ACHN (cell line): ENCODE measurements at regions not wholly inside any gene's neighbourhood (a gene's known extent, or its start where the extent isn't known, plus 50 kb on each side); places are given as distances from the start of the nearest gene placed in this dataset.

Experiments used
- DNase-seq: peaks from one replicate; pipeline ENCODE4 v3.0.0-alpha.2; 2015
- in situ Hi-C: cut with HindIII; loops from 2 replicates; pipeline ENCODE4 v1.10.0; 2017; ENCODE audit warnings: low sequenced_read_pairs, low pct_ligation_motif_present, low pct_unique_long_range_greater_than_20kb

DNA sequence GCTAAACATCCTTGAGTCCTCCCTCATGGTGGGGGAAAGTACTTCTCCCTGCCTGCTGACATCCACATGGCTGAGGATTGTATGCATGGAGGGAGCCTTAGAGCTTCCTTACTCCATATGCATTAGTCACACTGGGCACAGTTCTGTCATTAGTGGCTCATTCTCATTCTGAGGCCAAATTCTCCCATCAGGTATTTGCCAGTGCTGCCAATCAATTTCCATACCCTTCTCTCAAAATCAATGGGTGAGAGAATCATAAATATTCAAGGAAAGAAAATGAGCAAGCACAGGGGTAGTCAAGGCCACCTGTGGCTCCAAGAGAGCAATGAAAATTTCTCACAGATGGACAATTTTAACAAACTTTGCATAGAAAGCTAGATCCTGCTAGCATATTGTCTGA lies 422.6 kb upstream of the SETBP1 start:
- in situ Hi-C loops, result no loop called here
- DNase-seq, result no peak

DNA sequence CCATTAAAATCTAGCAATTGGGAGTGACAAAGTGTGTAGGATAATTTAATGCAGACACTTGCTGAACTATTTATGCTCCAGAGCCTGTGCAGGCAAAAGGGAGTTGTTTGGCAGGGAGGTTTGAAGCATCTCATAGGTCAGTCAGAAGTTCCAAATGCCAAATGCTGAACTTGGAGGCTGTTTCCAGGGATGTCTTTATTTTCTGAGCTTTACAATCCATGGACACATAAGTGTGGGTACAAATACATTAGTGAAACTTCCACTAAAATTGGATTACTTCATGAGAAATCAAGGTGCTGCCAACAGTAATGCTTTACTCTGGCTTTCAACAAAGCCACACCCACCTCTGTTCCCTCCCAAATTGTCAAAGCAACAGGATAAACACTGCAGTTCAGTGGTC lies 422.1 kb upstream of the SETBP1 start:
- DNase-seq, result no peak
- in situ Hi-C loops, result no loop called here

DNA sequence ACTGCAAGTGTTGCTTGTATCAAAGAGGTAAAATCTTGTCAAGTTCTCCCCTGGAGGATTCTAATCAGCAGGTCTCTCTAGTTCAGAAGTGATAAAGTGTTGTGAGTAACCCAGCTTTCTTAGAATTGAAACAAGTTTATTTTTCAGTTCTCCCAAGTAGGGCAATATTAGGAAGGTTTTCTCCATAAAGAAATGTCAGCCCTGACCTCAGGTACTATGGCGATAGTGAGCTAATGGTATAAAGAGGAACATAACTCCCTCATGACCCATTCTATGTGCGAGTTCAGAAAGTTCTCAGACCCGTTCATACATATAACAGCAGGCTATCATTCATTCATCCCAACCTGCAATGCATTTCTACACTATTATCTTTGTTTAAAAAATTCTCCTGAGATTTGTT lies 421.1 kb upstream of the SETBP1 start:
- in situ Hi-C loops, result no loop called here
- DNase-seq, result no peak

DNA sequence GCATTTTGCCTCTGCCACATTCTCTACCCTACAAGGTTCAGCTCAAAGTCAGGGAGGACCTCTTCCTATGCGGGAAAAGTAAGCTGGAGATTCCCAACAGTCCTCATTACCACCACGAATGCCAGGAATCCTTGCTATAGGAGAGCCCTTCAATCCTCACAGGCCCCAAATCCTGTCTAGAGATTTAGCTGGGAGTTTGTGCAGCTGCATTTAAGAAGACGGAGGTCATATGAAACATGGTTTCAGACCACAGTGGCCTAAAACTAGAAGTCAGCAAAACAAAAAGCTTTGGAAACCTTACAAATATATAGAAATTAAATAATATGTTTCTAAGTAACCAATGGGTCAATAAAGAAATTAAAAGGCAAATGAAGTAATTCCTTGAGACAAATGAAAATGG lies 415.3 kb upstream of the SETBP1 start:
- in situ Hi-C loops, result no loop called here
- no peak for DNase-seq

DNA sequence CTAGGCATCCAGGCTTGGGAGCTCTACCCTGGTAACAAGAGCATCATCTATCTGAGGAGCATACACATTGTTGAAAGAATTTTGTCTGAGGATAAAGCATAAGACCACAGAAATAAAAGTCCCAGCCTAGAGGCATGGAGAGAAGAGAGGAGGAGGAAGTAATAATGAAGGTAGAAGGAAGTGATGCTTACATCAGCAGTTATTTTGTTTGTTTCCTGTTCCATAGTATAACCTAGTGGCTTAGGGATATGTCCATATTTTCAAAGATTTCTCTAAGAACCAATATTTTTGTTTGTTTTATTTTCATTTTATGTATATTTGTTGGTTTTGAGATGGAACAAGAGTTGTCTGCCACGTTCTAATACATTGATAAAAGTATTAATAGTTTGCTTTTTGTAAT lies 407.4 kb upstream of the SETBP1 start:
- no peak for DNase-seq
- in situ Hi-C loops, result no loop called here

DNA sequence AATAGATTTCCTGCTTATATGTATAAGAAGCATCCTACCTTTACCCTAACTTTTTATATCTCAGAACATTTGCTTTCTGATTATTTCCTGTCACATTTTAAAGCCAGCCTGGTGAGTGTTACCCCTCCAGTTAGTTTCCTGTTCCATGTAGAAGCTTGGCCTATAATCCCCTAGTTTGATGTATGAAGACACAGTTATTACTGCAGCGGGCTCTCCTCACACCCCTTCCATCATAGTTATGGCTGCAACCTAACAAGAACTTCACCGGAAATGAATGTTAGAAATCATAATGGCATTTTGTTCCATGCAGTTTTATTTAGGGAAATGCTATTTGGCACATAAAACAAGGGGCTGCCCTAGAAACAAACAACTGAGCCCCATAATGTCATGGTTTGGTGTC lies 400.2 kb upstream of the SETBP1 start:
- in situ Hi-C loops, result no loop called here

DNA sequence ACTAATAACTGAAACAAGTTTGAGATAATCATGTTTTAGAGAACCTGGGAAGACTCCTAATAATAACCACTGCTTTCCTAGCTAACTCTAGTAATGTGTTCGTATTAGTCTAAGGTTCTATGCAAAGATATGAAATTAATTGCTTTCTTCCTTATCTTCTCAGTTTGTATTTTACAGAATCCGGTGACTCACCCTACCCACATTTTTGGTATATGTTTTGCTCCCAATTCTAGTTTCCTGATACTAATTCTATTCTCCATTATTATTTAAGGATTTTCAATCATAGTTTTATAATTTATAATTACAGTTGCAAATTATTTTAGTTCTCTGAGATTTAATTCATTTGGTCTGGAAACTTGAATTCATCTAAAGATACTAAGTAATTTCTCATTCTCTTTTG lies 394.6 kb upstream of the SETBP1 start:
- in situ Hi-C loops, result no loop called here
- no peak for DNase-seq

More for the DNA sequence above, 400.2 kb upstream of the SETBP1 start:
- DNase-seq, result no peak

DNA sequence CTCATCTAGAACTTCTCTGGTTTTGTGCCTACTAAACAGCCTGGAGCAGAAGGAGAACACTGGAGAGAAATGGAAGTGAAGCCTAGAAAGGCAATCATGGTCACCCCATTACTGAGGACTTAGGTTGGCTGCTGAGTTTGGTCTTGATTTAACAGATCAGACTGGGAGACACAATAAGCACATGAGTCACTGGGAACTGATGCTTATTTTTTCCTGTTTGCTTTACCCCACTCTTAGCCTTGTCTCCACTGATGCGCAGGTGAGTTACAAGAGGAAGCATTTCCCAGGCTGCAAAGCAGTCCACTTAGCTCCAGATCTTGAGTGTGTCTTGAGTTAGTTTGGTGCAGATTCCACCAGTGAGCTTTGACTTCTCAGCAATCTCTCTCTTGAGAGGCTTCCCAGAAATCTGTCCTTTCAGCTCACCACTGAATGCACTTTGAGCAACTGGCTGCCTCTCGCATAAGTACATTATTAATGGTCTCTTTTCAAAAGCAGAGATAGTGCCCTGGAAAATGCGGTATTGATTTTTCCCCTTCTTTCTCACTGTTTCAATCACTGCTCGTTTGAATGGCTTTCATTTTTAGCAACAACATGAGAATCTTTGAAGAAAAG lies 390.2 kb upstream of the SETBP1 start:
- no peak for DNase-seq

DNA sequence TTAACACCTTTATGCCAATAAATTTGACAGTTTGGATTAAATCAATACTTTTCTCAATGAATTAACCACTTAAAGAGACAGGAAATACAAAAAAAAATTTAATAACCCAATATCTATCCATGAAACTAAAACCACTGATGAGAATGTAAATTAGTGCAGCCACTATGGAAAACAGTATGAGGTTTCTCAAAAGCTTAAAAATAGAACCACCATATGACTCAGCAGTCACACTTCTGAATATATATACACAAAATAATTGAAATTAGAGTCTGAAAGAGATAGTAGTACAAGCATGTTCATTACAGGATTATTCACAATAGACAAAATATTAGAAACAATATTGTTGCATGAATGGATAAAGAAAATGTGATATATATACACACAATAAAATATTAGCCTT lies 382.1 kb upstream of the SETBP1 start:
- in situ Hi-C loops, result no loop called here
- no peak for DNase-seq

More for the DNA sequence above, 390.2 kb upstream of the SETBP1 start:
- in situ Hi-C loops, result no loop called here

DNA sequence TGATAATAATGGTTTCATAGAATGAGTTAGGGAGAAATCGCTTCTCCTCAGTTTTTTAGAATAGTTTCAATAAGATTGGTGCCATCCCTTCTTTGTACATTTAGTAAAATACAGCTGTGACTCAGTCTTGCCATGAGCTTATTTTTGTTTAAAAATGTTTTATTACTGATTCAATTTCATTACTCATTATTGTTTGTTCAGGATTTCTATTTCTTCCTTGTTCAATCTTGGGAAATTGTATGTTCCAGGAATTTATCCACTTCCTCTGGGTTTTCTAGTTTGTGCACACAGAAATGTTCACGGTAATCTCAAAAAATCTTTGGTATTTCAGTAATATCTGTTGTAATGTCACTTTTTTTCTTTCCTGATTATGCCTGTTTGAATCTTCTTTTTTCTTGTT lies 371.5 kb upstream of the SETBP1 start:
- in situ Hi-C loops, result no loop called here
- no peak for DNase-seq

DNA sequence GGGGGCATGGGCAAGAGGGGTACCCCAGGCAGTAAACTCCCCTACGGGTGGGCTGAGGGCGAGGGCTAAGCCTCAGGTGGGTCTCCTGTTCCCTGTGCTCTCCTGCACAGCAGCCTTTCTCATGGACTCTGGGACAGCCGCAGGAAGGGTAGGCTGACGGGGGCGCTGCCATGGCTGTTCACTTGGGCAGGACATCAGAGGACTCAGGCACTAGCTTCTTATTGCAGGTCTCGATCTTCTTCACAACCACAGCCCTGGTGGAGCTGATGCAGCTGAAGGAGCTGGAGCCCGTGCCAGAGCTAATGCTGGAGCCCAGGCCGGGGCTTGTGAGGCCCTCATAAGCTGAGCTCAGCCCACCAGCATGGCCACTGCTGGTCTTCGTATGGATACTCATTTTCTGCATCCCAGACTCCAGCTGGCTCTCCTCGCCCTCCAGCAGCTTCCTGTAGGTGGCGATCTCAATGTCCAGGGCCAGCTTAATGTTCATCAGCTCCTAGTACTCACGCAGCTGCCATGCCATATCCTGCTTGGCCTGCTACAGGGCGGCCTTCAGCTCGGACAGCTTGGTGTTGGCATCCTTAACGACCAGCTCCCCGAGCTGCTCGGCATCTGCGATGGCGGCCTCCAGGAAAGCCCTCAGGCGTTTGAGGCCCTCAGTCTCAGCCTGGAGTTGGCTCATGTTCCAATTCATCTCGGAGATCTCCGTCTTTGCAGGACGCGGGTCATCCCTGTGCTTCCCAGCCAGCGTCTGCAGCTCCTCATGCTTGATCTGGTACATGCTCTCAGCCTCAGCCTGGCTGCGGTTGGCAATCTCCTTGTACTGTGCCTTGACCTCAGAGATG lies 359.8 kb upstream of the SETBP1 start:
- in situ Hi-C loops, result no loop called here
- no peak for DNase-seq

DNA sequence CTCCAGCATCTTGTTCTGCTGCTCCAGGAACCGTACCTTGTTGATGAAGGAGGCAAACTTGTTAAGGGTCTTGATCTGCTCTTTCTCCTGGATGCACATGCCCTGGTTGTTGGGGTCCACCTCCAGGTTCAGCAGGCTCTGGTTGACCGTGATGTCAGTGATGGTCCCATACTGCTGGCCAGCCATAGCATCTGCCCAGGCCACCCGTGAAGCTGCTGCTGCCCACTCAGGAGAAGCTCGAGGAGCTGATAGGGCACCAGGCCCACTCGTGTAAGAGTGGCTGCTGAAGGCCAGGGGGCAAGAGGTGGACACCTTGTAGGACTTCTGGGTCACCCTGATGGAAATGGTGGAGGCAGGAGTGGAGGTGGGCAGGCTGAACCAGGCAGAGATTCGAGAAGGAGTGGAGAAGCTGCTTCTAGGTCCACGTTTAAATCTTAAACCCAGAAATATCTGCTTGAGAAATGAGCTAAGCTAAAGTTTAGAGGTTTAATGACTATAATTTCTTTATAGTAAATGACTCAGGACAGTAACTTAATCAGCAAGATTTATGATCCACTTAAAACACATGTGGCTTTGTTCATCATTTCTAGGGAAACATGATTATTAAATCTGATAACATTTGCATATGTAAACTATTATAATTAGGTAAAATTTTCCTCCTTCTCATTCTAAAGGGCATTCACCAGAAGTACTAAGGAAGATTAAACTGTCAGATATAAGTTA lies 358.7 kb upstream of the SETBP1 start:
- no peak for DNase-seq
- in situ Hi-C loops, result no loop called here

DNA sequence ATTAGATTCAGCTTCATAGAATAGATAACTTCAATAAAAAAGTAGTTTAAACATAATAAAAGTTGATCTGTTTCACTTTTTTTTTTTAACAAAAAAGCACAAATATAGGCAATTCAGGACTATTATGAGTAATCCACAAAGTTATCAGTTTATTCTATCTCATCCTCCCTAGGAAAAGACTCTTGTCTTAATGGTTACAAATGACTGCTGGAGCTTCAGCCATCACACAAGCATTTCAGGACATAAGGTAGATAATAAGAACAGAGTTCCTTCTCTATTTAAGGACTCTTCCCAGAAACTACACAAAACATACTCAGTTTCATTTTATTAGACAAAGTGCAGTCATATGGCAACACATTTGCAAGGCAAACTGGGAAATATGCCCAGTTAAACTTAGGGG lies 357.6 kb upstream of the SETBP1 start:
- DNase-seq, result no peak

DNA sequence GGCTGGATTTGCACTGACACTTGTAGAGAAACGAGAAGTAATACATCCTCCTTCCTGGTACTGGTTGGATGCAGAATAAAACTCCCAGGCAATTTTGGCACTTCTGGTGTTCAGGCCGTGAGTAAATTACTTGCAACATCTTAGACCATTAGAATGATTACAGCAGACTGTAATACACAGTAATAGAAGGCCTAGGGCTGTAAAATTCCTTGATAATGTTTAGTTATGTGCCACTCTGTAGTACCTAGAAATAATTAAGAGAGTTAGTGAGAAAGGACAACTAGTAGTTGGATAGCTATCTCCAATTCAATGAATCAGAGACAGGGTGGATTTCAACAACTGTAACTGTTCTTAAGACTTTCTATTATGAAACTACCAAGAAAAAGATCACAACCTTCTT lies 356.3 kb upstream of the SETBP1 start:
- no peak for DNase-seq
- in situ Hi-C loops, result no loop called here

More for the DNA sequence above, 357.6 kb upstream of the SETBP1 start:
- in situ Hi-C loops, result no loop called here

DNA sequence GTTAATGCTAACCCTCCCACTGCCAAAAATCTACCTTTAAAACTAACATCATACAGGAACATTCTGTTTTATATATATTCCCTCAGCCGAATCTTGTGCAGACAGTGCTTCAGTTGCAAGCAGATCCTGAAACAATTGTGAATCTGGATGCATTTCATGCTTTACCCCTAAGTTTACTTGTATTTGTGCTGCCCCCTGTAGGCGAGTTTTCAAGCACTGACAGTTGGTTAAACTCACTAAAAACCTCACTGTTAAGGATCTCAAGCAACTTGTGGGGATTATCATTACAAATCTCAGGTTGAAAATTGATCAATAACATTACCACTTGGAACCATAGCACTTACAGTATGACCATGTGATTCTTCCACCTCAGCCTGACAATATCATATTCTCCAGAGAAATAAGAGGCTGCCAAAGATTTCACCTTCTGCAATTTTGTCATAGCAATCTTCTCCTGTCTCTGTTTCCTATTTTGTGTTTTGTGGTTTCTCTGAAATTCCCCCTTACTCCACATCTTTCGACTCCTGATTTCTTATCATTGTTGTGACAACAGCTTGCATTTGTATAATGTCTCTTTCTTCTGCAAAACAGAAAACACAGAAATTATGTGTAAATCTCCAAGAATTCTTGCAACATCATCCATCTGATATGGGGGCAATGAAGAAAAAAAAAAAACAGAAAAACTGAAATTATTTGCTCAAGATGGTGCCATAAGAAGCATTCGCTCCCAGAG lies 354.6 kb upstream of the SETBP1 start:
- in situ Hi-C loops, result no loop called here

DNA sequence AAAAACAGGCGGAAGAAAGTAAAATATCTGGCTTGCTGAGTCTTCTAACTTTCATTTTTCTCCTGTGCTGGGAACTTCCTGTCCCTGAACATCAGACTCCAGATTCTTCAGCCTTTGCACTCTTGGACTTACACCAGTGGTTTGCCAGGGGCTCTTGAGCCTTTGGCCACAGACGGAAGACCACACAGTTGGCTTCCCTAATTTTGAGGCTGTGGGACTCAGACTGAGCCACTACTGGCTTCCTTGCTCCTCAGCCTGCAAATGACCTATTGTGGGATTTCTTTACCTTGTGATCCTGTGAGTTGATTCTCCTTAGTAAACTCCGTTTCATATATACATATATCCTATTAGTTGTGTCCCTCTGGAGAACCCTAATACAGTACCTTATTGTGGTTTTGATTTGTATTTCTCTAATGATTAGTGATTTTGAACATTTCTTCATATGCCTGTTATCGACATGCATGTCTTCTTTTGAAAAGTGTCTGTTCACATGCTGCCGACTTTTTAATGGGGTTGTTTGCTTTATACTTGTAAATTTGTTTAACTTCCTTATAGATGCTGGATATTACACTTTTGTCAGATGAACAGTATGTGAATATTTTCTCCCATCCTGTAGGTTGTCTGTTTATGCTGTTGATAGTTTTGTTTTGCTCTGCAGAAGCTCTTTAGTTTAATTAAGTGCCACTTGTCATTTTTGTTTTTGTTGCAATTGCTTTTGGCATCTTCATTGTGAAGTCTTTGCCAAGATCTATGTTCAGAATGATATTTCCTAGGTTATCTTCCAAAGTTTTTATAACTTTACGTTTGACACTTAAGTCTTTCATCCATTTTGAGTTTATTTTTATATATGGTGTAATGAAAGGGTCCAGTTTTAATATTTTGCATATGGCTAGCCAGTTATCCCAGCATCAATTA lies 348.8 kb upstream of the SETBP1 start:
- in situ Hi-C loops, result no loop called here
- no peak for DNase-seq

More for the DNA sequence above, 354.6 kb upstream of the SETBP1 start:
- DNase-seq, result peak; percentile 55

DNA sequence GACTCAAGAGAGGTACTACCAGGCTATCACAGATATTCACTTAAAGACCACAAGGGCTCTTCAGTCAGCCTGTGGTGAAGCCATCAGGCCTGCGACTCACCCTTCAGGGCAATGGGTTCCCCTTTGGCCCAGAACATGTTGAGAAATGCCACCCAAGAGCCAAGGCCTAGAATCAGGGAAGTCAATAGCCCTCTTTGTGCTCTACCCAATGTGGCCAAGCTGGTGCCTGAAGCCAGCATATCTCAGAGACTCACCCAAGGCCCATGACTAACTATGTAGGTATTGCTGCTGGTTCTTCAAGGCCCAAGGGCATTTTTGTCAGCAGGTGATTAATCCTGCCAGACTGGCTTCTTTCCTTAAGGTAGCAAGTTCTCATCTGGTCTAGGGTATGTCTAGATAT lies 338.9 kb upstream of the SETBP1 start:
- DNase-seq, result no peak
- in situ Hi-C loops, result no loop called here

DNA sequence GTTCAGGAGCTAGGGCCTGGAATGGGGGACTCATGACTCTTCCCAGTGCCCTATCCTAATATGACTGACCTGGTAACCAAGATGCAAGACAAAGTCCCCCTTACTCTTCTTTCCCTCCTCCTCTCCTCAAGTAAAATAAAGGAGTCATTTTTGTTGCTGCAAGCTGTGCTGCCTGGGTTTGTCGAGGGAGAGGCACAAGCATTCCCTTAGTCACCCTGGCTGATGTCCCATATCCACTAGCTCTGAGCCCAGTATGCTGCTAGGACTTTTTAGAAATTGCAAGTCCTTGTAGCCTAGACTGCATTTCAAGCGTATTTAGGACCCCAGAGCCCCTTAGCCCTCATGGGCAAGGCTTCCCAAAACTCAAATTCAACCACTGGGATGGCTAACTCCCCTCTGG lies 338.5 kb upstream of the SETBP1 start:
- in situ Hi-C loops, result no loop called here

More for the DNA sequence above, 338.5 kb upstream of the SETBP1 start:
- no peak for DNase-seq
